Esophagus muscularis mucosa (tissue), 4 donors: ENCODE measurements at regions not wholly inside any gene's neighbourhood (a gene's known extent, or its start where the extent isn't known, plus 50 kb on each side); places are given as distances from the start of the nearest gene placed in this dataset.

Source experiments
- DNase-seq: peaks from one replicate; pipeline ENCODE4 v3.0.0-alpha.2; 2017; ENCODE audit errors: extremely low spot score
- H3K27ac ChIP-seq, 4 donors: fragments of 200-600 bp; sonication (generic); replicated peaks in 1 of 4; 1 replicate in 3 of 4; 2 replicates in 1 of 4; pipeline ENCODE4 v1.5.1; 2016 to 2019; ENCODE audit warnings: mild to moderate bottlenecking in 1 of 4
- H3K27me3 ChIP-seq, 4 donors: fragments of 200-600 bp; sonication (generic); one replicate each; pipeline versions ENCODE4 v1.5.1 to v1.6.0; 2016 to 2019
- H3K36me3 ChIP-seq, 4 donors: fragments of 200-600 bp; sonication (generic); one replicate each; pipeline ENCODE4 v1.5.1; 2016 to 2019
- H3K4me1 ChIP-seq, 4 donors: fragments of 200-600 bp; sonication (generic); one replicate each; pipeline ENCODE4 v1.5.1; 2016 to 2019
- H3K4me3 ChIP-seq, 4 donors: fragments of 200-600 bp; sonication (generic); 1 replicate in 2 of 4; 2 replicates in 2 of 4; pipeline ENCODE4 v1.5.1; 2016 to 2019; ENCODE audit warnings: mild to moderate bottlenecking in 4 of 4, moderate library complexity in 1 of 4
- H3K9me3 ChIP-seq, 4 donors: fragments of 200-600 bp; sonication (generic); 1 replicate in 3 of 4; 2 replicates in 1 of 4; pipeline ENCODE4 v1.5.1; 2016 to 2019
- EP300 ChIP-seq: sonication (generic); formaldehyde crosslinking; IDR thresholded peaks from one replicate; pipeline ENCODE4 v1.6.1; 2017; ENCODE audit warnings: antibody characterized with exemption
- POLR2A ChIP-seq: fragments of 450-650 bp; IDR thresholded peaks from one replicate; pipeline ENCODE4 v1.6.1; 2017; ENCODE audit warnings: antibody characterized with exemption, moderate library complexity, mild to moderate bottlenecking, low read depth
- POLR2AphosphoS5 ChIP-seq, 2 donors: sonication (generic); formaldehyde crosslinking; IDR thresholded peaks; one replicate each; pipeline ENCODE4 v1.6.1; 2017; ENCODE audit warnings: antibody characterized with exemption in 2 of 2
- WGBS: methylation state at CpG from one replicate; pipeline ENCODE4 v1.1.5; 2018; 5-methylcytosine and 5-hydroxymethylcytosine counted together
- intact Hi-C: fragments of 100-400 bp; cut with DNase I; formaldehyde crosslinking; loops from one replicate; pipeline ENCODE4 v1.15.1; 2023
- TF ChIP-seq, protein P1 (sequence below), 3 experiments: fragments of 200-600 bp in 2 of 3; fragments of 450-650 bp in 1 of 3; sonication (generic) in 2 of 3; IDR thresholded peaks; one replicate each; pipeline ENCODE4 v1.5.1; 2017 to 2019; ENCODE audit warnings: antibody characterized with exemption in 3 of 3, mild to moderate bottlenecking in 2 of 3, moderate library complexity in 1 of 3

DNA sequence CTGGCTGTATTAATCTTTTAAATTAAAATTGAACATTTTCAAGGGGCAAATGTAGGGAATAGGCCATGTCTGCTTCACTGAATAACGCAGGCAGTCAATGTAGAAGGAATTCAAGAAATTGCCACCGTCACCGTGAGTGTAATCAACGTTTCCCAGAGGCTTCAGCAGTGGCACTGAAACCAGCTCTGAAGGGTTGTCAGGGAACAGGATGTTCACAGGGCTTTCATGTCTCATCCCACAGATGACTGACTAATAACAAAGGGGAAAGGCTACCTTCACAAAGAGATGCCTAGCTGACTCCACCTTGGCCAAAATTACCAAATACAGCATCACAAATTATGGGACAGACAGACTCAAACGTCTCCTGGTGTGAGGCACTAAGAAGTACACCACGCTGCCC is 70.4 kb upstream of the SIMC1 start:
- H3K9me3 ChIP-seq = no peaks in the 10 kb centered on the region
- peaks cover 0 to 5% (median 0%) of the 10 kb centered on the region in 4 donors for H3K27me3 ChIP-seq
- H3K36me3 ChIP-seq = no peaks in the 10 kb centered on the region
- H3K27ac ChIP-seq = no peak overlapping the region
- no peak overlapping the region for H3K4me3 ChIP-seq
- intact Hi-C loops = no loop called here
- H3K4me1 ChIP-seq = no peaks in the 10 kb centered on the region
- no peak for TF ChIP-seq POLR2AphosphoS5 (IDR thresholded peaks at IDR 0.05)
- TF ChIP-seq EP300 = no peak
- no peak for TF ChIP-seq POLR2A
- TF ChIP-seq, protein P1, sequence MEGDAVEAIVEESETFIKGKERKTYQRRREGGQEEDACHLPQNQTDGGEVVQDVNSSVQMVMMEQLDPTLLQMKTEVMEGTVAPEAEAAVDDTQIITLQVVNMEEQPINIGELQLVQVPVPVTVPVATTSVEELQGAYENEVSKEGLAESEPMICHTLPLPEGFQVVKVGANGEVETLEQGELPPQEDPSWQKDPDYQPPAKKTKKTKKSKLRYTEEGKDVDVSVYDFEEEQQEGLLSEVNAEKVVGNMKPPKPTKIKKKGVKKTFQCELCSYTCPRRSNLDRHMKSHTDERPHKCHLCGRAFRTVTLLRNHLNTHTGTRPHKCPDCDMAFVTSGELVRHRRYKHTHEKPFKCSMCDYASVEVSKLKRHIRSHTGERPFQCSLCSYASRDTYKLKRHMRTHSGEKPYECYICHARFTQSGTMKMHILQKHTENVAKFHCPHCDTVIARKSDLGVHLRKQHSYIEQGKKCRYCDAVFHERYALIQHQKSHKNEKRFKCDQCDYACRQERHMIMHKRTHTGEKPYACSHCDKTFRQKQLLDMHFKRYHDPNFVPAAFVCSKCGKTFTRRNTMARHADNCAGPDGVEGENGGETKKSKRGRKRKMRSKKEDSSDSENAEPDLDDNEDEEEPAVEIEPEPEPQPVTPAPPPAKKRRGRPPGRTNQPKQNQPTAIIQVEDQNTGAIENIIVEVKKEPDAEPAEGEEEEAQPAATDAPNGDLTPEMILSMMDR (IDR thresholded peaks at IDR 0.05) = no peak
- WGBS = 41% methylated on average over 6 of the region's 6 CpGs
- DNase-seq = no peak

GRCh38 chr5:176169393-176170063 is 68.7 kb upstream of the SIMC1 start:
- intact Hi-C loops = no loop called here
- no peaks in the 10 kb centered on the region for H3K36me3 ChIP-seq
- H3K4me1 ChIP-seq = no peaks in the 10 kb centered on the region
- no peak for DNase-seq
- no peak overlapping the region for H3K27ac ChIP-seq
- WGBS = 51% methylated on average over 3 of the region's 3 CpGs
- no peaks in the 10 kb centered on the region for H3K9me3 ChIP-seq
- peaks cover 0 to 9% (median 3%) of the 10 kb centered on the region in 4 donors for H3K27me3 ChIP-seq
- no peak overlapping the region for H3K4me3 ChIP-seq
- TF ChIP-seq POLR2A = no peak
- TF ChIP-seq EP300 = no peak
- TF ChIP-seq, protein P1 (IDR thresholded peaks at IDR 0.05) = no peak
- no peak for TF ChIP-seq POLR2AphosphoS5 (IDR thresholded peaks at IDR 0.05)

- intact Hi-C loops = no loop called here
These were observed 68.1 kb upstream of the SIMC1 start for GRCh38 chr5:176170084-176170483.

GRCh38 chr5:176171171-176171760 is 67.0 kb upstream of the SIMC1 start:
- TF ChIP-seq POLR2A (no peak), POLR2AphosphoS5 (IDR thresholded peaks at IDR 0.05) (no peak), EP300 (no peak)
- TF ChIP-seq, protein P1 (IDR thresholded peaks at IDR 0.05) = no peak
- Histone ChIP-seq H3K9me3 (no peaks in the 10 kb centered on the region), H3K27me3 (peaks cover 0 to 25% (median 4%) of the 10 kb centered on the region in 4 donors), H3K4me3 (no peak overlapping the region), H3K36me3 (no peaks in the 10 kb centered on the region), H3K27ac (no peak overlapping the region), H3K4me1 (no peaks in the 10 kb centered on the region)
- DNase-seq = no peak
- intact Hi-C loops = no loop called here
- WGBS = 72% methylated on average over 11 of the region's 11 CpGs

More at GRCh38 chr5:176170084-176170483, 68.1 kb upstream of the SIMC1 start:
- Histone ChIP-seq H3K4me3 (no peak overlapping the region), H3K27ac (no peak overlapping the region), H3K27me3 (peaks cover 0 to 14% (median 3%) of the 10 kb centered on the region in 4 donors), H3K36me3 (no peaks in the 10 kb centered on the region), H3K9me3 (no peaks in the 10 kb centered on the region), H3K4me1 (no peaks in the 10 kb centered on the region)
- no peak for DNase-seq
- TF ChIP-seq, protein P1 (IDR thresholded peaks at IDR 0.05) = no peak
- TF ChIP-seq POLR2A = no peak
- TF ChIP-seq EP300 = no peak
- TF ChIP-seq POLR2AphosphoS5 (IDR thresholded peaks at IDR 0.05) = no peak
- whole genome bisulfite sequencing = 27% methylated on average over 2 of the region's 2 CpGs
